Smooth muscle cell (in vitro differentiated cells): ENCODE measurements at regions not wholly inside any gene's neighbourhood (a gene's known extent, or its start where the extent isn't known, plus 50 kb on each side); places are given as distances from the start of the nearest gene placed in this dataset.
A peak's percentile ranks its signal among the peaks of the same experiment; 100 is the strongest.
"Not testable (repeated sequence)": the region's sequence is repeated elsewhere in the genome, so short reads cannot be mapped to it uniquely, and the experiment has no call there.

Source experiments
- DNase-seq: peaks from one replicate; lab custom pipeline; 2025; ENCODE audit not compliant: unreplicated experiment; lab: John Stamatoyannopoulos, UW
- H2AFZ ChIP-seq: fragments of 200-600 bp; sonication (generic); 2 replicates; pipeline ENCODE4 v1.6.0; 2016; ENCODE audit warnings: antibody characterized with exemption, low read depth, mild to moderate bottlenecking
- H3F3A ChIP-seq: fragments of 200-600 bp; sonication (generic); 2 replicates; pipeline ENCODE4 v1.6.0; 2017; ENCODE audit warnings: antibody characterized with exemption, low read depth
- H3K27ac ChIP-seq: fragments of 200-600 bp; sonication (generic); 2 replicates; pipeline ENCODE4 v1.5.1; 2016; ENCODE audit warnings: low read depth, mild to moderate bottlenecking
- H3K27me3 ChIP-seq: fragments of 200-600 bp; sonication (generic); 2 replicates; pipeline ENCODE4 v1.6.1; 2016; ENCODE audit warnings: low read depth, mild to moderate bottlenecking
- H3K36me3 ChIP-seq: fragments of 200-600 bp; sonication (generic); 2 replicates; pipeline ENCODE4 v1.5.1; 2016; ENCODE audit warnings: low read depth
- H3K4me1 ChIP-seq: fragments of 200-600 bp; sonication (generic); 2 replicates; pipeline ENCODE4 v1.5.1; 2016; ENCODE audit warnings: low read depth
- H3K4me2 ChIP-seq: fragments of 200-600 bp; sonication (generic); 2 replicates; pipeline ENCODE4 v1.6.0; 2016; ENCODE audit warnings: mild to moderate bottlenecking
- H3K4me3 ChIP-seq: fragments of 200-600 bp; sonication (generic); 2 replicates; pipeline ENCODE4 v1.5.1; 2016; ENCODE audit warnings: mild to moderate bottlenecking
- H3K79me2 ChIP-seq: fragments of 200-600 bp; sonication (generic); 2 replicates; pipeline ENCODE4 v1.6.0; 2016; ENCODE audit warnings: low read depth, mild to moderate bottlenecking
- H3K9ac ChIP-seq: fragments of 200-600 bp; sonication (generic); 2 replicates; pipeline ENCODE4 v1.6.0; 2016; ENCODE audit warnings: low read depth
- H3K9me3 ChIP-seq: fragments of 200-600 bp; sonication (generic); replicated peaks from 2 replicates; pipeline ENCODE4 v1.5.1; 2016; ENCODE audit warnings: low read depth
- H4K20me1 ChIP-seq: fragments of 200-600 bp; sonication (generic); 2 replicates; pipeline ENCODE4 v1.6.0; 2016; ENCODE audit warnings: low read depth
- CTCF ChIP-seq: fragments of 200-600 bp; sonication (generic); IDR thresholded peaks from 2 replicates; pipeline ENCODE4 v1.5.1; 2017; ENCODE audit warnings: borderline replicate concordance, mild to moderate bottlenecking, antibody characterized with exemption; ENCODE audit not compliant: insufficient read depth, poor library complexity, severe bottlenecking
- WGBS: methylation state at CpG from one replicate; pipeline ENCODE4 v1.1.7; 2016; ENCODE audit warnings: low lambda C conversion rate; 5-methylcytosine and 5-hydroxymethylcytosine counted together

- WGBS = 64% methylated on average over 4 of the region's 4 CpGs
- Histone ChIP-seq H3K4me3 (no peak overlapping the region), H3K27ac (no peak overlapping the region), H4K20me1 (no peaks in the 10 kb centered on the region), H3K9ac (no peak overlapping the region), H3K27me3 (peaks cover 4% of the 10 kb centered on the region), H3K9me3 (no peaks in the 10 kb centered on the region), H3K4me1 (no peaks in the 10 kb centered on the region), H3K4me2 (no peak overlapping the region), H3K36me3 (no peaks in the 10 kb centered on the region), H2AFZ (no peak overlapping the region), H3K79me2 (no peaks in the 10 kb centered on the region), H3F3A (no peaks in the 10 kb centered on the region)
- TF ChIP-seq CTCF = no peak
- DNase-seq = no peak
Measured at GRCh38 chr7:51551070-51551469, 234.5 kb upstream of the COBL start.

- H3K4me3 ChIP-seq = no peak overlapping the region
- no peak overlapping the region for H3K4me2 ChIP-seq
- H3K9me3 ChIP-seq = peaks cover 8% of the 10 kb centered on the region
- H3K4me1 ChIP-seq = no peaks in the 10 kb centered on the region
- H3K36me3 ChIP-seq = no peaks in the 10 kb centered on the region
- no peaks in the 10 kb centered on the region for H3K79me2 ChIP-seq
- no peak overlapping the region for H2AFZ ChIP-seq
- no peak for DNase-seq
- no peak for TF ChIP-seq CTCF
- H4K20me1 ChIP-seq = no peaks in the 10 kb centered on the region
- no peak overlapping the region for H3K9ac ChIP-seq
- H3K27ac ChIP-seq = no peak overlapping the region
- H3K27me3 ChIP-seq = peaks cover 4% of the 10 kb centered on the region
- no peaks in the 10 kb centered on the region for H3F3A ChIP-seq
- 65% methylated on average over 2 of the region's 2 CpGs for WGBS
Measured at GRCh38 chr7:51545131-51545530, 228.5 kb upstream of the COBL start.

GRCh38 chr7:51543801-51544553 lies 227.4 kb upstream of the COBL start:
- Histone ChIP-seq H3K9ac (no peak overlapping the region), H3K4me2 (no peak overlapping the region)
- WGBS = 78% methylated on average over 7 of the region's 7 CpGs

GRCh38 chr7:51540906-51541305 lies 224.3 kb upstream of the COBL start:
- not testable (repeated sequence) for H3F3A ChIP-seq, H3K4me2 ChIP-seq, H3K9ac ChIP-seq, H3K4me1 ChIP-seq, DNase-seq, H3K27me3 ChIP-seq, H3K79me2 ChIP-seq, H3K27ac ChIP-seq, H3K9me3 ChIP-seq, H3K36me3 ChIP-seq, H3K4me3 ChIP-seq, H4K20me1 ChIP-seq, H2AFZ ChIP-seq
- 95% methylated on average over 2 of the region's 2 CpGs for WGBS

More at GRCh38 chr7:51543801-51544553, 227.4 kb upstream of the COBL start:
- Histone ChIP-seq H2AFZ (no peak overlapping the region), H3K27ac (peak overlapping the region; percentile 28), H3K36me3 (no peaks in the 10 kb centered on the region), H3K9me3 (peaks cover 8% of the 10 kb centered on the region), H4K20me1 (no peaks in the 10 kb centered on the region), H3K4me3 (no peak overlapping the region), H3K27me3 (no peaks in the 10 kb centered on the region), H3K79me2 (no peaks in the 10 kb centered on the region), H3K4me1 (no peaks in the 10 kb centered on the region), H3F3A (no peaks in the 10 kb centered on the region)
- DNase-seq = no peak
- TF ChIP-seq CTCF = no peak
